HG02973 (cell line): ENCODE measurements at regions not wholly inside any gene's neighbourhood (a gene's known extent, or its start where the extent isn't known, plus 50 kb on each side); places are given as distances from the start of the nearest gene placed in this dataset.

ENCODE experiments used
- ATAC-seq: cut with Tn5 transposase; IDR thresholded peaks from one replicate; pipeline ENCODE4 v1.9.1; 2021; ENCODE audit warnings: moderate library complexity; ENCODE audit not compliant: unreplicated experiment

DNA sequence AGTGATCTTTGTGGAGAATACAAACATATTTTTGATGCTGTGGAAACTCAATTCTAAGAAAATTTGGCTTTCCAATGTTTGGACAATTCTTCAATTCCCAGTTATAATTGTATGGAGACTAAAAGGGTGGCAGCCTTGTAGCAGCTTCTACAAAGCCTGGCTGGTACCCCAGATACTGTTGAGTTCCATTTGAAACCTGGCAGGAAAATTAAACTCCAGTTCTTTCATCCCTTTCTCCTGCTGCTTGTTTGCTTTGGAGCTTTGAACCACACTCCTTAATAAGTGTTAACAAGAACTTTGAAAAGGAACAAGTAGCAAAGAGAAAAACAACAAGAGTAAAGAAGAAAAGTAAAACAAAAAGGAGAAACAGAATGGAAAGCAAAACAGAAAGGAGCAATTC, 172.6 kb upstream of the ADAMTS5 start:
- no peak for ATAC-seq

DNA sequence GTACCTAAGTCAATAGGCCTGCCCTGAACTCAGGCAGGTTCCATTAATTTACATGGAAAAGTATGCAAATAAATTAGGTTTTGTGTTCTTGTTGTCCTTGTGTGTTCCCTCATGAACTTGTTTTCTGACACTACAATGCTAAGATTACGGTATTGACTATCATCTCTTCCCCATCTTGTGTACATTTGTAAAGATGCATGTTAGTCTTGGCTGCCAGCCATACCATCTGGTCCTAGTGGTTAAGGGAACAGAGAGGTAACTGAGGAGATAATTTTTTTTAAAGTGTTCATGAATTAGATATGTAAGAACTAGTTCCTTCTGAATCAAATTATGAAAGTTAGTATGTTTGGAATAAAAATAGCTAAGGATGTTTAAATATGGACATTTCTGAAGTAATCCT, 167.6 kb upstream of the ADAMTS5 start:
- no peak for ATAC-seq

DNA sequence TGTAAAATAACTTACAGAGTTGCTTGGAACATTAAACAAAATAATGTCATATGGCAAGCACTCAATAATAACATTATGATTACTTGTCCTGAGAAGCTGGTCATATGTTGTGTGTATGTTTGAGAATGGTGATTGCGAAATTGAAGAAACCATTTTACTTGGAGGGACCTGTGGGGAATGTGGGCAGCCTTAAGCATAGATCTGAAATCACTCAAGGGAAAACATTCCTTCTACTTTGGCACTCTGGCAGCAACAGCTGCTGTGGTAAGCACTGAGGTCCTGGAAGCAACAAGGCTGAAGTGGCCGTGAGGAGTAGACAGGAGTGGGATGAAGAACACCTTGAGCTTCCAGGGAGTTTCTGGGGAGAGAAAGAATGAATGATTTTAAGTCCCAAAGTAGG, 165.4 kb upstream of the ADAMTS5 start:
- no peak for ATAC-seq

DNA sequence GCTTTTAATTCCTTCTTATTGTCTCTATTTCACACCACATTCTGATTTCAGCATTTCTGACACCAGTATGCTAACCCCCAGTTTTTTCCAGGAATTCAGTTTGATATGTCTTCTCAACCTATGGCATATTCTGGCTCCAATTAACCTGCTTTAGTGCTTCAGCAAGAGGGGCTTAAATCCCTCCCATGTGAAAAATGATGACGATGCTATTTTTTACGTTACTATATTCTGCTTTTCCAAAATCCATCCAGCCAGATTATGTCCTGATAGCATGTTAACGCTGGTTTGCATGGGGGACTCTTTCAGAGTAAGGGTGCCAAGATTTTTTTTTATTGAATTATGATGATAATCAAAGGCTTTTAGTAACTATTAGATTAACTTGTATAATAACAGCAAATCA, 163.3 kb upstream of the ADAMTS5 start:
- no peak for ATAC-seq

DNA sequence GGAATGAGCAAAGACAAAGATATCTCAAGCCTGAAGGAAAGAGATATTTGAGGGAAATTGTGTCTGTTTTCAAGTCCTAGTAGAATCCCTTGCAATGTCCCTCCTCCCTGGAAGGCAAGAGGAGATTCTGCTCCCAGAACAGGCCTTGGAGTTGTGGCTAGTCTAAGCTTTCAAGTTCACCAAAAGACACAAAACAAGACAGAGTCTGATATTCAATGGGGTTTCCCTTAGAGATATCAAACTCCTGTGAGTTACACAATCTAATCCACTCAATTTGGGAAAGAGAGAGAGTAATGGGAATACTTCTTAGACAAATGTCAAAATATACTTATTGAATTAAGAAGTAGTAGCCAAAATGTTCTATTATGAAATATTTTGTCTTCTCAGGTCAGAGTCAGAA, 162.8 kb upstream of the ADAMTS5 start:
- ATAC-seq, result no peak

DNA sequence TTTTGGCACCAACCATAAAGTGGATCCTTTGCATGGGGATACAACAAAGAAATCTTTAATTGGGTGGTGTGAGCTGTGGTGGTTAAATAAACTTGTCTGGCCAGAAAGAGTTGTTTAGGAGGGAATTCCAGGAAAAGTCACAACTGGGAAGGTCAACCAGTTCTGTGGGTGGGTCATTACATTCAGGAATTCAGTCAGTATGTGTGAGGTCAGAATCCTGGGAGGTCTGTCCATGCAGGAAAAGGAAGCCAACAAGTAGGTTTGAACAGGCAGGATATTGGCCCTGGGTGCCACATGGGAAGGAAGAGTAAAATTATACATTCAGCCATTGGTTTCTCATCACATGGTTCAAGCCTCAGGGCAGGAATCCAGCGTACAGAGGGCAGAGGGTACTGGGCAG, 162.3 kb upstream of the ADAMTS5 start:
- ATAC-seq, result no peak

DNA sequence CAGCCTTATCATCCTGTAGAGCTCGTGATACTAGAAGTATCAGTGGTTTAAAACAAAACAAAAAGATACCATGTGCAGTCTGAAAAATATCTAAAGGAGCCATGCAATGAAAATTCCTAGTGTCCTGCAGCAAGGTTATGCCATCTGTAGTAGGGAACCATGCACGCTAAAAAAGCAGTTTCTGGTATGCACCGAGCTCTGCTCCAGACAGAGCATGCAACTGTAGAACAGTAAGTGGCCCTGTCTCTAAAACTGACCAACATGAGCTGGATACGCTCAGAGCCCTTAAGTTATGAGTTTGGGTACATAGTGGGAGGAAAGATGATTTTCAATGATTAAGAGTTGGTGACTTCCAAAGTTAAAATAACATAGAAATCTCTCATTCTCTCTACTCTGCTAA, 159.3 kb upstream of the ADAMTS5 start:
- ATAC-seq, result no peak

DNA sequence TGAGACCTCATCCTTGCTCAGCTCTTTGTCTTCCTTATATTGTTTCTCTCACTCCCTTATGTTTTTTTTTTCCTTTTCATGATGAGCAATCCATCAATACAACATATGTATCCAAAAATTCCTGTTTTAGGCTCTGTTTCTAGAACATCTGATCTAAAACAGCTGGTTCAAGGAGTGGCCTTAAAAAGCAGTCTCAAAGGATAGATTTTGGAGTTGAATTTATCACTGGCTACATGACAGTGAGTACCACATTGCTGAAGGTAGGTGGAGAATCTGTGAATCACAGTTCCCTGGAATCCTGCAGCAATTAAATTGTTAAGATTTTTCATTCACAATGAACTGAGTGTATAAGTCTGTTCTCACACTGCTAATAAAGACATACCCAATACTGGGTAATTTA, 155.8 kb upstream of the ADAMTS5 start:
- ATAC-seq, result no peak

DNA sequence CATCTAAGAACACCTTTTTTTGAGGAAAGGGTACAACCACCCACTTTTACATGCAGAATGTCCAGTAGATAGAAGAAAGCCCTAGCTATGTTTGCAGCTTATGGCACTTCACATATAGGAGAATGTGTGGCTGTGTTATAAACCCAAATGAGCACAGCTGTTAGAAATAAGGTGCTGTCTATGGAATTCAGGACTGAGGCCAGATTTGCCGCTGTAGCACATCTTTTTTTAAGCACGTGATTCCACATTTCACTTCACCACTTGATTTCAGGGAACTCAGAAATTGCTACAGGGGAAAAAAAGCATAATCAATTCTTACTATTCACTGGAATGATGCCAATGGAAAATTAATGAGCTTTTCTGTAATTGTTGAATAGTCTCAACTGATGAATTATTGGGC, 147.2 kb upstream of the ADAMTS5 start:
- ATAC-seq, result no peak

DNA sequence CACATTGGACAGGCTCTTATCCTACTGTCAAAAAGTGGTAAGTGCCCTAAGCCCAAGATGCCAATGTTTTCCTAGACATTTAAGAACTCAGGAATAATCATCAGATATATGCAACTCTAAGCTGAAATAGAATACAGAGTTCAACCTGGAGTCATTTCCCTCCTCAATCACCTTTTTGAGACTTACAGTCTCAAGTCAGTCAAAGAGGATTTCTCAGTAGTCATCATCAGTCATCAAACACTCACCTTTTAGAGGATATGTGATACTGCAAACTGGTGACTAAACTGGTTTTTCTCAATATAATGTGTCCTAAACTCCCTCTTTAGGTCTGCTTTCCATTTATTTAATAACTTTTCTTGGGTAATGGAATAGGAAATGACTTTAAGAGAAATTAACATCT, 145.3 kb upstream of the ADAMTS5 start:
- no peak for ATAC-seq

DNA sequence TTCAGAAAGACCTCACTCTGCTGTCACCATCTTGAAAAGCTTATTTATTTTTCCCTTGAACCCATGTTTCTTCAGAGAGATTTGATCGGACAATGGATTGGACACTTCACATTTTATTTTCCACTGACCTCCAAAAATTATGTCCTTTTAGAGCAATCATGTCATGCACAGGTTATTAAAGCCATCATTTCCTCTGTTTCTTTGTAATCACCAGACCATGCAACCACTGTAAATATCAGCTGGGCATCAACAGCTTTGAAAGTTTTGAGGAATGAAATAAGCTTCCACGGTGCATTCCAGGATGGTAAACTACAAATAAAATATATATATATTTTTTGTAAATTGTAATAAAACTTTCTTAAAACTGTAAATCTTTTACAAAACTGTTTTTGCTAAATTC, 144.1 kb upstream of the ADAMTS5 start:
- no peak for ATAC-seq

DNA sequence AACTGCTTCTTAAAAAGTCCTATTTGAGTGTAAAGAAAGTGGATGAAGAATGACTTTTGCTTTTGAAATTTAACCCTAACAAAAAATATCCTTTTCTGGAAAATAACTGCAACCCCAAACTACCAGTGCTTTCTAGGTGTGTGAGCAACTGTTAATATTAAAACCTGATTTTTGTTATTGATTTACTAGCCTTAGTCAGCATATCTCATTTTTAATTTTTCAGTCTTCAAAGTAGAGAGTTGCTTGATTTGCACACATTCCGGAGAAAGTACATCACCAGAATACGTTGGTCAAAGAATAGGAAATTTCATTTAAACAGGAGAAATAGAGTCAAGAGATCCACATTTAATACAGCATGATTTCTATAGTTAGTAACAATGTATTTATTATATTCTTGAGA, 141.8 kb upstream of the ADAMTS5 start:
- ATAC-seq, result no peak

DNA sequence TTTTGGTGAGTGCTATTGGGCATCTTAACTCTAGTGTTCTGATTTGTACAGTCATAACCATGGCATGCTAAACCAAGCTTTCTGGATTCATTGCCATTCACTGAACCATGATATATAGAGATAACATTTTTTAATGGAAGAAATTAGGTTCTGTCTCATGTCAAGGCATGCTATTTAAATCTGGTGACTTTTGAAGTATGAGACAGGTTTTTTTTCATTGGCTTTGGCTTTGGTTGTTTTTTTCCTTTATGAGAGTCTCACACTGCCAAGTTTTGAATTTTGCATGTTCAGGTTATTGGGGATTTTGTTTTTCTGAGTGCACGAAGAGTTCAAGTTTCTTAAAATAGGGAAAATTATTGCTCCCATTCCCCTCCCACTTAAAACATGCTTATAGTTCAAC, 141.3 kb upstream of the ADAMTS5 start:
- no peak for ATAC-seq

DNA sequence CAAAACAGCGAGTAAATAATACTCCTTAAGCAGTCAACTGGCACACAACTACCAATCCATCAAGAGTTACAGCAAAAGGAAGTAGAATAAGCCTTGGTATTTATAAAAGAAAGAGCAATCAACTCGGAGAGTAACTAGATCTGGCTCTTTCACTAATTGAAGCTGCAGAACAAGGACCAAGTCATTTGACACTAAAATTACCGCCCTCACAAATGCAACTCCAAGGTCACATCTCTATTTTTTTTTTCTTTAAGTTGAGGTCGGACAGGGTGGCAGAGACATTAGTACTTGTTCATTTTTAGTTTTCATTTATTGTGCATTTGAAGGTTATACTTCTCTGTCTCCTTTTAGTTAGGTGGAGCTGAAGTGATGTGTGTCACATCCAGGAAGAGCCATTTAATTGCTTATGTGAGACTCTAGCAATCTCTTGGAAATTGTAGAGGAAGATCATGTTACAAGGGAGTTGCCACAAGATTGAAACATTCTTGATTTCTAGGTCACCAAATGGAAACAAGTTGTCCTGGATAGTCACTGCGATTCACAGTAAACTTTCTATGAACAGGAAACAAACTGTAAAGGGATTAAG, 138.1 kb upstream of the ADAMTS5 start:
- no peak for ATAC-seq

DNA sequence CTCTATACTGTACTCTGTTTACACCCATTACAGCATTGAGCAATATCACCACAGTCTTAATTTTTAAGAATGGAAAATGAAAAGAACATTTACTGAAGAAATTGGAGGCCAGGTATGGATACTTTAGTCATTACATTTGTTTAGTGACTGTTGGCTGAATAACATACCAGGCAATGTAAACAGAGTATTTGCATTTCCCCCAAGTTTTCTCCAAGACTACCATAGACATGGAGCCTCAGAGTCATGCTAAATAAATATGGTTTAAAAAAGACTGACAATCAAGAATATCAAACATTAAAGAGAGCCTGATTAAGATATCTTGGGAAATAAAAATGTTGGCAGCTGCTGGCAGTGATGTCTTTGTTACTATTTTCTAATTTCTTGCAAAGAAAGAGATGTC, 136.9 kb upstream of the ADAMTS5 start:
- no peak for ATAC-seq

DNA sequence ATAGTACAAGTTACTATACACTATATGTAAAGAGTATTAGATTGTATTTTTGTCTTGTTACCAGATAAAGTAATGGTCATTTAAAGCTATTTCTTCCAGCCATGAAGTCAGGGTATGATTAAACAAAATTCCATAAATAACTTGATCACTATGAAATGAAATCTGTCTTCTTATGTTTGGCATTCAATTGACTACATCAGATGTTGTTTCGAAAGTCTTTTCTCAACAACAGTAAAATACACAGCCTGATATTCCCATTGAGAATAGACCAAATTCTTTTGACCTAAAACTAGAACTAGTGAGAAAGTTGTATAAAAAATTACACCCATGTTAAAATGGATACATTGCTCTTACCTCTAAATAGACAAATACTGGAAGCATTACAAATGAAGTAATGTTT, 134.6 kb upstream of the ADAMTS5 start:
- no peak for ATAC-seq

DNA sequence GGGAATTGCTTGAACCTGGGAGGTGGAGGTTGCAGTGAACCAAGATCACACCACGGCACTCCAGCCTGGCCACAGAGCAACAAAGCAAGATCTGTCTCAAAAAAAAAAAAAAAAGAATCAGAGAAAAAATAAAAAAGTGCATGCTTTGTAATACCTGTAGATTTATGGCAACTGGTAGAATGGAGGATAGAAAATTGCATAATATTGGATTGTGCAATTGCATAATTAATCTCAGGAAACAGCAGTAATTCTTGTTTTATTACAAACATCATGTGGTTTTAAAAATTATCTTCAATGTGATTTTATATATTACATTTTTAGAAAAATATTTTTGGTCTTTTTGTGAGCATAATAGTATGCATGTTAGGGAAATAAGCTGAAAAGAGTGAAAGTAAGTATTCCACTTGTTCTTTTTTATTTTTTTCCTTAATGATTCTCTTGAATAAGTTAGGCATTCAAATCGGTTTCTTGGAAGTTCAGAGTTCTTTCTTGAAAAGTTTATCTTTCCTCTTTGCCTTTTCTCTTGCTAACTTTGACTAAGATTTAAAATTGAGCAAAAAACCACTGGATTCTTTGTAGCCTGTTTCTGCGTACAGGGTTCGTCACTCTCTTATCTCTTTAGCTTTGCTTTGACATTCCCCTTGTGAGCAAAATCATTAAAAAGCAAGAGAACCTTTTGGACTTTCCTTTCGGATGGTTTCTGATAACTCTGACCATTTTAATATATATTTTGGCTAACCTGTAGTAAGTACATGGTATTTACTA, 127.5 kb upstream of the ADAMTS5 start:
- ATAC-seq, result no peak

DNA sequence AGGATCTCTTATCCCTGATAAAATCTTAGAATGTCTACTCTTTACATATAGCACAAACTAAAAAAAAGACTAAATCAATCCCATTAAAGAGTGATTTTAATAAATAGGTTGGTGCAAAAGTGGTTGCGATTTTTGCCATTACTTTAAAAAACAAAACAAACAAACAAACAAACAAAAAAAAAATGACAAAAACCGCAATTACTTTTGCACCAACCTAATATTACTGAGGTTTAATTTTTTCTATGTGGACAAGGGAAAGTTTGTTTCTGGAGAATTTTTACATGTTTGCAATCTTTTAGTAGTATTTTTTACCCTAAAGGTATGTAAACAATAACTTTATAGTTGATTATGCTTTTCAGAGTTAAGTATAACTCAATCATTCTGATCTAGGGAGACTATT, 119.7 kb upstream of the ADAMTS5 start:
- ATAC-seq, result no peak

DNA sequence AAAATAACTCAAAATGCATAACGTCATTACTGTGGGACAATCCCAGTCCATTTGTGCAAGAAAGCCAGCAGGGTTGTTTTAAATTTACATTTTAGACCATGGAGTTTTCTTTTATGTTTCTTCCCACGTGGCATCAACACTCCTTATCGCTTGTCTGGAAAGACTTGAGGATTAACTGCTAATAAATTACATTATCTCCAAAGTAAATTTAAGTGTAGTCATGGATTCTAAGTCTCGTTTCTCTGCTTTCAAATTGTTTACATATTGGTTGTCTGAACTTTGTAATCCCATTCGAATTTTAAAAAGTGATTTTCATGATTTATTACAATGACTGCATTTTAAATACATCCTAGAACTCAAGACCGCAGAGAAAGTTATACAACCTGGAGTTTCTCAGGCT, 119.3 kb upstream of the ADAMTS5 start:
- ATAC-seq, result no peak

DNA sequence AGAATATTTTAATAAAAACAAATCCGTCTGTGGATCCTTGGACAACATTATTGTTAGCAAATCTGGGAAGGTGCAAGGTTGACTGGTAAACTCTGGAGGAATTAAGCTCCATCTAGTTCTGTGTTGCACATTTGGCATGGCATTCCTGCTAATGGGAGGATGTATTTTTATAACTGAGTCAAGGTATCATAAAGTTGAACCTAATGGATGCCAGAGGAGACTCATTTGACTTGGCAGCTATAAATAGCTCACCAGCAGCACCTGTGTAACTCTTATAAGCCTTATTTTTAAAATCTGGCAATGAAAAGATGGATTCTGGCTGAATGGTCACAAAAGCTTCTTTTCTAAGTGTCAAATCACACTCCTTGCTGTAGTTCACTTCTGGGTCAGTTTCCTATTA, 118.5 kb upstream of the ADAMTS5 start:
- no peak for ATAC-seq

DNA sequence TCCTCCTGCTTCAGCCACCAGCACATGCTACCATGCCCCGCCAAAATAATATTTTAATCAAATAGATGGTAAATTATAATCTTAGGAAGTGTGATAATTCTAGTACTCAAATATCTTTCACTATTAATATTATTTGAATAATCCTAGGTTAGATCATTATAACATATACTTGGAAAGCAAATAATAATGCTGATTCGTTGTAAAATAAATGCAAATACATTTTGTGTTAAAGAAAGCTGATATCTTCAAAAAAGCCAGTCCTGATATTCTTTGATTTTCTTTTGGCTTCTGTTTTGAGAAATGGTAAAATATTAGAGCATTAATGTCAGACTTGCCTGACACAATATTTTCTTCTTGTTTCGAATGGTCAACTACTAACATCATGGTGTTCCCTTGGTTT, 116.3 kb upstream of the ADAMTS5 start:
- no peak for ATAC-seq

DNA sequence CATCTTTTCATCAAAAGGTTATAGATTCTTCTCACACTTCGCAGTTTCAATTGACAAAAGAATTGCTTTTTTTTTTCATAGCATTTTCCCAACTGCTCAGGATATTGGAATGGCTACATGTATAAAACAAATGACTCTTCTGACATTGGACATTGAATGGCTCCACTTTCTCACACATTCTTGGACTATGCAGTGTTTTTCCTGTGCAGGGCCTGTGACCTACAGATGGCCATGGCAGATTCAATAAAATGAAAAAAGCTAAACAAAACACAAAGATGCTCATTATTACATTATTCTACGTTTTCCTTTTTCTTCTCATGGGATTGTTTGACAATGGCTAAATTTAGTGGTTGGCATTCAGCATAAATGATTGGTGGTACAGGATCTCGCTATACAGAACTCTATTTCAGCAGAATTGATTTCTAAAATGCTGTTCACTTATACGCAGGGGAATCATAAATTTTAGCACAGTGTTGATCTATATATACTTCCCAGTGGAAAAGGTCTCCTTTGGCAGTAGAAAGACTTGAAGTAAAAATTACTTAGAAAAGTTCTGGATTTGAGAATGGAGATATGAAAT, 115.6 kb upstream of the ADAMTS5 start:
- ATAC-seq, result no peak
